ENCODE measurements at regions not wholly inside any gene's neighbourhood (a gene's known extent, or its start where the extent isn't known, plus 50 kb on each side); places are given as distances from the start of the nearest gene placed in this dataset.

DNA sequence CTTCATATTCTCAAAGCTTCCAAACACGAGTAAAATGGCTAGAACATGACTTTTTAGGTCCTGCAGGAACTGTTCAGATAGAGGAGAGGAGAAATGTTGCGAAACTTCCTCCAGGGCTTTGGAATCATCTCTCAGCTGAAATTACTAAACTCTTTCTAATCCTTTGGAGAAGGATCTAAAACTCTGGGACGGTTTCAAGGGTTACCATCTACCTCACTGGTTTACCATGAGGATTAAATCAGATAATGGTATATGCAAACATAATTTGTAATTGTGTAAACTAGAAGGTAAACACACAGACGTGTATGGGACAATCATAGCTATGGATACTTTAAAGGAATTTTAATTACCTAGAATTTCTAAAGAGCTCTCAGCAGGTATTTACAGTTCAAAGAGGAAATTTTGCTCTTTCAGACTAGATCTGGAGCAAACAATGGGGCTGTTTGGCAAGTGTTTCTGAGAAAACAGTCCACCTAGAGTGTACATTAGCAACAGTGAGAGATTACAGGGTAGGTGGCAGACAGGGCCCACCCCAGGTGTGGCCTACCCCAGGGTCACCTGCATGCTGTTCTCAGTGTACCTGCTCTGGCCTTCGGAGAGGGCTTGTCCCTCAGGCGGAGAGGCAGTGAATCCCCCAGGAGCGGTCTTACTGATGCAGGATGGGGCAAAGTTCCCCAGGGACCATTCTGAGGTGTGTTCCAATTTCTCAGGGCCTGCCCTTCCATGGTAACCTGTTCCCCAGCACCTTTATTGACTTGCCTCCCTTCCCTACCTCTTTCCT lies 124.7 kb upstream of the MAX start:
- WGBS (ENCODE audit: missing lambda C conversion rate) = 45% methylated on average over 7 of the region's 7 CpGs
- POLR2A ChIA-PET = interaction anchor here (2.4 kb wide), 1 partner anchor 185 kb away, joined by 14 read pairs; no protein-coding TSS in a partner anchor
- TF ChIP-seq JUN (IDR thresholded peaks at IDR 0.05) (peak in 1 of 2 experiments; percentile 46; a peak in 2 of 5 replicates), EP300 (IDR thresholded peaks at IDR 0.05) (peak in 1 of 2 experiments; percentile 68; a peak in 1 of 5 replicates), JUNB (IDR thresholded peaks at IDR 0.05) (0 out of 2 replicates have a peak, but pooled peaks have one; percentile 17), ZFP36 (IDR thresholded peaks at IDR 0.05; ENCODE audit: borderline replicate concordance, partially characterized antibody) (peak; percentile 42), PHF8 (IDR thresholded peaks at IDR 0.05; ENCODE audit: borderline replicate concordance, low read depth) (no peak), GATA3 (IDR thresholded peaks at IDR 0.05; ENCODE audit: borderline replicate concordance) (peak; percentile 91), MAFK (IDR thresholded peaks at IDR 0.05; ENCODE audit: partially characterized antibody) (no peak), CEBPB (IDR thresholded peaks at IDR 0.05) (peak; percentile 88 to 94), FOSL2 (IDR thresholded peaks at IDR 0.05) (no peak), FOSL2 (CRISPR knock-in tag; IDR thresholded peaks at IDR 0.05) (peak; percentile 59), SMC3 (IDR thresholded peaks at IDR 0.05) (peak; percentile 11; the same call in 1 of the 3 replicates)
- TF ChIP-seq, protein P1, sequence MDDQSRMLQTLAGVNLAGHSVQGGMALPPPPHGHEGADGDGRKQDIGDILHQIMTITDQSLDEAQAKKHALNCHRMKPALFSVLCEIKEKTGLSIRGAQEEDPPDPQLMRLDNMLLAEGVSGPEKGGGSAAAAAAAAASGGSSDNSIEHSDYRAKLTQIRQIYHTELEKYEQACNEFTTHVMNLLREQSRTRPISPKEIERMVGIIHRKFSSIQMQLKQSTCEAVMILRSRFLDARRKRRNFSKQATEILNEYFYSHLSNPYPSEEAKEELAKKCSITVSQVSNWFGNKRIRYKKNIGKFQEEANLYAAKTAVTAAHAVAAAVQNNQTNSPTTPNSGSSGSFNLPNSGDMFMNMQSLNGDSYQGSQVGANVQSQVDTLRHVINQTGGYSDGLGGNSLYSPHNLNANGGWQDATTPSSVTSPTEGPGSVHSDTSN (IDR thresholded peaks at IDR 0.05) = no peak
- H3K9me3 ChIP-seq = no peaks in the 10 kb centered on the region
- FAIRE-seq = no peak
- peaks cover 46% of the 10 kb centered on the region for H3K4me1 ChIP-seq
- CTCF ChIA-PET = interaction anchor here (0.6 to 2.1 kb wide), 9 partner anchors 9 to 185 kb away, joined by 3 to 9 read pairs (median 3); partner anchors contain the start of gene FUT8
- ATAC-seq = peak; percentile 51 to 54
- peak overlapping the region; percentile 42 for H3K4me2 ChIP-seq
- peak in 1 of 2 experiments; percentile 80 for DNase-seq (ENCODE audit: low read depth in 1 of 2, low spot score in 1 of 2)
- no peak overlapping the region for H3K4me3 ChIP-seq
- H3K27ac ChIP-seq = peak overlapping the region; percentile 38 to 77; a peak in 5 of 6 replicates

GRCh38 chr14:65228436-65228835 lies 126.1 kb upstream of the MAX start:
- H3K4me2 ChIP-seq = no peak overlapping the region
- no peaks in the 10 kb centered on the region for H3K9me3 ChIP-seq
- H3K4me3 ChIP-seq = no peak overlapping the region
- peaks cover 46% of the 10 kb centered on the region for H3K4me1 ChIP-seq
- 90% methylated on average over 2 of the region's 2 CpGs for WGBS (ENCODE audit: missing lambda C conversion rate)
- ATAC-seq (no peak), FAIRE-seq (no peak), DNase-seq (ENCODE audit: low read depth in 1 of 2, low spot score in 1 of 2) (no peak)
- H3K27ac ChIP-seq = peak overlapping the region in 1 of 2 experiments; percentile 77; a peak in 3 of 6 replicates
- TF ChIP-seq KDM1A (IDR thresholded peaks at IDR 0.05; ENCODE audit: low read depth) (no peak), ESRRA (IDR thresholded peaks at IDR 0.05; ENCODE audit: borderline replicate concordance, low read length) (no peak), CHD2 (IDR thresholded peaks at IDR 0.05; ENCODE audit: low read length, partially characterized antibody) (no peak), RFX5 (IDR thresholded peaks at IDR 0.05) (no peak), JUN (IDR thresholded peaks at IDR 0.05) (no peak), RNF2 (IDR thresholded peaks at IDR 0.05; ENCODE audit: borderline replicate concordance, low read depth) (no peak), RCOR1 (IDR thresholded peaks at IDR 0.05; ENCODE audit: low read depth, low read length) (no peak), RARB (CRISPR knock-in tag; IDR thresholded peaks at IDR 0.05) (no peak), KDM5A (IDR thresholded peaks at IDR 0.05) (no peak)
- TF ChIP-seq, protein P2, sequence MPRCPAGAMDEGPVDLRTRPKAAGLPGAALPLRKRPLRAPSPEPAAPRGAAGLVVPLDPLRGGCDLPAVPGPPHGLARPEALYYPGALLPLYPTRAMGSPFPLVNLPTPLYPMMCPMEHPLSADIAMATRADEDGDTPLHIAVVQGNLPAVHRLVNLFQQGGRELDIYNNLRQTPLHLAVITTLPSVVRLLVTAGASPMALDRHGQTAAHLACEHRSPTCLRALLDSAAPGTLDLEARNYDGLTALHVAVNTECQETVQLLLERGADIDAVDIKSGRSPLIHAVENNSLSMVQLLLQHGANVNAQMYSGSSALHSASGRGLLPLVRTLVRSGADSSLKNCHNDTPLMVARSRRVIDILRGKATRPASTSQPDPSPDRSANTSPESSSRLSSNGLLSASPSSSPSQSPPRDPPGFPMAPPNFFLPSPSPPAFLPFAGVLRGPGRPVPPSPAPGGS (IDR thresholded peaks at IDR 0.05) = no peak
- TF ChIP-seq, protein P3, sequence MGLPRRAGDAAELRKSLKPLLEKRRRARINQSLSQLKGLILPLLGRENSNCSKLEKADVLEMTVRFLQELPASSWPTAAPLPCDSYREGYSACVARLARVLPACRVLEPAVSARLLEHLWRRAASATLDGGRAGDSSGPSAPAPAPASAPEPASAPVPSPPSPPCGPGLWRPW (IDR thresholded peaks at IDR 0.05) = no peak
- TF ChIP-seq, protein P4, sequence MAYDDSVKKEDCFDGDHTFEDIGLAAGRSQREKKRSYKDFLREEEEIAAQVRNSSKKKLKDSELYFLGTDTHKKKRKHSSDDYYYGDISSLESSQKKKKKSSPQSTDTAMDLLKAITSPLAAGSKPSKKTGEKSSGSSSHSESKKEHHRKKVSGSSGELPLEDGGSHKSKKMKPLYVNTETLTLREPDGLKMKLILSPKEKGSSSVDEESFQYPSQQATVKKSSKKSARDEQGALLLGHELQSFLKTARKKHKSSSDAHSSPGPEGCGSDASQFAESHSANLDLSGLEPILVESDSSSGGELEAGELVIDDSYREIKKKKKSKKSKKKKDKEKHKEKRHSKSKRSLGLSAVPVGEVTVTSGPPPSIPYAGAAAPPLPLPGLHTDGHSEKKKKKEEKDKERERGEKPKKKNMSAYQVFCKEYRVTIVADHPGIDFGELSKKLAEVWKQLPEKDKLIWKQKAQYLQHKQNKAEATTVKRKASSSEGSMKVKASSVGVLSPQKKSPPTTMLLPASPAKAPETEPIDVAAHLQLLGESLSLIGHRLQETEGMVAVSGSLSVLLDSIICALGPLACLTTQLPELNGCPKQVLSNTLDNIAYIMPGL (CRISPR knock-in tag; IDR thresholded peaks at IDR 0.05; ENCODE audit: borderline replicate concordance) = no peak
- TF ChIP-seq, protein P1 (IDR thresholded peaks at IDR 0.05) = no peak
- ChIA-PET POLR2A (interaction anchor here (2.2 kb wide), 1 partner anchor 183 kb away, joined by 11 read pairs; no protein-coding TSS in a partner anchor), CTCF (interaction anchor here (1.4 to 2.1 kb wide), 3 partner anchors 11 to 184 kb away, joined by 3 to 9 read pairs (median 7); partner anchors contain the start of gene FUT8)

Measured in A549 (cell line).